ENCODE measurements at regions not wholly inside any gene's neighbourhood (a gene's known extent, or its start where the extent isn't known, plus 50 kb on each side); places are given as distances from the start of the nearest gene placed in this dataset.

- Histone ChIP-seq H3K9ac (ENCODE audit: low read length) (no peak overlapping the region), H3K9me3 (ENCODE audit: low read length) (no peaks in the 10 kb centered on the region), H4K20me1 (ENCODE audit: insufficient read depth) (no peaks in the 10 kb centered on the region), H2AFZ (ENCODE audit: low read depth, low read length) (no peak overlapping the region), H3K79me2 (replicated peaks; ENCODE audit: insufficient read depth, low read length) (no peaks in the 10 kb centered on the region), H3K36me3 (ENCODE audit: insufficient read depth, low read length) (no peaks in the 10 kb centered on the region), H3K4me3 (ENCODE audit: low read length) (no peak overlapping the region), H3K27ac (ENCODE audit: low read length) (no peak overlapping the region), H3F3A (ENCODE audit: insufficient read depth, low read length, poor library complexity, severe bottlenecking) (no peaks in the 10 kb centered on the region), H3K4me2 (ENCODE audit: low read length) (no peak overlapping the region), H3K27me3 (ENCODE audit: insufficient read depth, low read depth, low read length) (no peaks in the 10 kb centered on the region), H3K9me2 (ENCODE audit: insufficient read depth, low read length) (no peaks in the 10 kb centered on the region)
- no peak for TF ChIP-seq SMC3 (conservative IDR thresholded peaks at IDR 0.05; ENCODE audit: poor library complexity)
Observed at GRCh38 chr16:75798714-75799113, 72.4 kb upstream of the CPHXL start.

DNA sequence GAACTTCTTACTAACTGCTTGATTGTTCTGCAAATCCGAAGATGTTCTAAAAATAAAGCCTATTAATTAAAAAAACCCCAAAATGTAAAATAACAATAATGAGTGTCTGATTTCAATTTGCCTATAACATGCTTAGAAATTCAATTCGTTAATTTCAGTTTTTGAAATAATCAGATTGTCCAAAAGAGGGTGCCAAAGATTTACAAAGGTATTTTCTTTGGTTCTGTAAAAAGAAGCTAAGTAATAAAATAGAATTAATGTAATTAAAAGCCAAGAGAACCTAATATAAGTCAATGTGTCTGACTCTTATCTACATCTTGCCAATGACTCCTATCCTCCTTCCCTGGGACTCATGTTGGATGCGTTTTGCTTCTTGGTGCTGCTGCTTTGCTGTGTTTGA lies 75.0 kb upstream of the CPHXL start:
- Histone ChIP-seq H3K4me3 (ENCODE audit: low read length) (no peak overlapping the region), H3K79me2 (replicated peaks; ENCODE audit: insufficient read depth, low read length) (no peaks in the 10 kb centered on the region), H3K27me3 (ENCODE audit: insufficient read depth, low read depth, low read length) (no peaks in the 10 kb centered on the region), H3K4me2 (ENCODE audit: low read length) (no peak overlapping the region), H3K9me3 (ENCODE audit: low read length) (no peaks in the 10 kb centered on the region), H3K9ac (ENCODE audit: low read length) (no peak overlapping the region), H3K27ac (ENCODE audit: low read length) (no peak overlapping the region), H2AFZ (ENCODE audit: low read depth, low read length) (no peak overlapping the region), H3F3A (ENCODE audit: insufficient read depth, low read length, poor library complexity, severe bottlenecking) (no peaks in the 10 kb centered on the region), H4K20me1 (ENCODE audit: insufficient read depth) (no peaks in the 10 kb centered on the region), H3K36me3 (ENCODE audit: insufficient read depth, low read length) (no peaks in the 10 kb centered on the region), H3K9me2 (ENCODE audit: insufficient read depth, low read length) (no peaks in the 10 kb centered on the region)
- TF ChIP-seq, protein P1, sequence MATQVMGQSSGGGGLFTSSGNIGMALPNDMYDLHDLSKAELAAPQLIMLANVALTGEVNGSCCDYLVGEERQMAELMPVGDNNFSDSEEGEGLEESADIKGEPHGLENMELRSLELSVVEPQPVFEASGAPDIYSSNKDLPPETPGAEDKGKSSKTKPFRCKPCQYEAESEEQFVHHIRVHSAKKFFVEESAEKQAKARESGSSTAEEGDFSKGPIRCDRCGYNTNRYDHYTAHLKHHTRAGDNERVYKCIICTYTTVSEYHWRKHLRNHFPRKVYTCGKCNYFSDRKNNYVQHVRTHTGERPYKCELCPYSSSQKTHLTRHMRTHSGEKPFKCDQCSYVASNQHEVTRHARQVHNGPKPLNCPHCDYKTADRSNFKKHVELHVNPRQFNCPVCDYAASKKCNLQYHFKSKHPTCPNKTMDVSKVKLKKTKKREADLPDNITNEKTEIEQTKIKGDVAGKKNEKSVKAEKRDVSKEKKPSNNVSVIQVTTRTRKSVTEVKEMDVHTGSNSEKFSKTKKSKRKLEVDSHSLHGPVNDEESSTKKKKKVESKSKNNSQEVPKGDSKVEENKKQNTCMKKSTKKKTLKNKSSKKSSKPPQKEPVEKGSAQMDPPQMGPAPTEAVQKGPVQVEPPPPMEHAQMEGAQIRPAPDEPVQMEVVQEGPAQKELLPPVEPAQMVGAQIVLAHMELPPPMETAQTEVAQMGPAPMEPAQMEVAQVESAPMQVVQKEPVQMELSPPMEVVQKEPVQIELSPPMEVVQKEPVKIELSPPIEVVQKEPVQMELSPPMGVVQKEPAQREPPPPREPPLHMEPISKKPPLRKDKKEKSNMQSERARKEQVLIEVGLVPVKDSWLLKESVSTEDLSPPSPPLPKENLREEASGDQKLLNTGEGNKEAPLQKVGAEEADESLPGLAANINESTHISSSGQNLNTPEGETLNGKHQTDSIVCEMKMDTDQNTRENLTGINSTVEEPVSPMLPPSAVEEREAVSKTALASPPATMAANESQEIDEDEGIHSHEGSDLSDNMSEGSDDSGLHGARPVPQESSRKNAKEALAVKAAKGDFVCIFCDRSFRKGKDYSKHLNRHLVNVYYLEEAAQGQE (IDR thresholded peaks at IDR 0.05; ENCODE audit: borderline replicate concordance): no peak
- TF ChIP-seq RAD21 (conservative IDR thresholded peaks at IDR 0.05): peak; percentile 70
- TF ChIP-seq, protein P2, sequence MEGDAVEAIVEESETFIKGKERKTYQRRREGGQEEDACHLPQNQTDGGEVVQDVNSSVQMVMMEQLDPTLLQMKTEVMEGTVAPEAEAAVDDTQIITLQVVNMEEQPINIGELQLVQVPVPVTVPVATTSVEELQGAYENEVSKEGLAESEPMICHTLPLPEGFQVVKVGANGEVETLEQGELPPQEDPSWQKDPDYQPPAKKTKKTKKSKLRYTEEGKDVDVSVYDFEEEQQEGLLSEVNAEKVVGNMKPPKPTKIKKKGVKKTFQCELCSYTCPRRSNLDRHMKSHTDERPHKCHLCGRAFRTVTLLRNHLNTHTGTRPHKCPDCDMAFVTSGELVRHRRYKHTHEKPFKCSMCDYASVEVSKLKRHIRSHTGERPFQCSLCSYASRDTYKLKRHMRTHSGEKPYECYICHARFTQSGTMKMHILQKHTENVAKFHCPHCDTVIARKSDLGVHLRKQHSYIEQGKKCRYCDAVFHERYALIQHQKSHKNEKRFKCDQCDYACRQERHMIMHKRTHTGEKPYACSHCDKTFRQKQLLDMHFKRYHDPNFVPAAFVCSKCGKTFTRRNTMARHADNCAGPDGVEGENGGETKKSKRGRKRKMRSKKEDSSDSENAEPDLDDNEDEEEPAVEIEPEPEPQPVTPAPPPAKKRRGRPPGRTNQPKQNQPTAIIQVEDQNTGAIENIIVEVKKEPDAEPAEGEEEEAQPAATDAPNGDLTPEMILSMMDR (IDR thresholded peaks at IDR 0.05; ENCODE audit: poor library complexity, severe bottlenecking): peak; percentile 61
- TF ChIP-seq EZH2 (IDR thresholded peaks at IDR 0.05; ENCODE audit: borderline replicate concordance, insufficient read depth, low read length, poor library complexity, severe bottlenecking): no peak
- no peak for TF ChIP-seq EP300 (conservative IDR thresholded peaks at IDR 0.05; ENCODE audit: poor library complexity, severe bottlenecking)
- peak; percentile 70 for TF ChIP-seq SMC3 (conservative IDR thresholded peaks at IDR 0.05; ENCODE audit: poor library complexity)
- no peak for TF ChIP-seq MXI1 (conservative IDR thresholded peaks at IDR 0.05; ENCODE audit: poor library complexity, severe bottlenecking)
- TF ChIP-seq POLR2AphosphoS5 (IDR thresholded peaks at IDR 0.05): no peak
- TF ChIP-seq TAF1 (IDR thresholded peaks at IDR 0.05; ENCODE audit: low read depth): no peak

- TF ChIP-seq TAF1 (IDR thresholded peaks at IDR 0.05; ENCODE audit: low read depth): no peak
- TF ChIP-seq, protein P2 (IDR thresholded peaks at IDR 0.05; ENCODE audit: poor library complexity, severe bottlenecking): no peak
- TF ChIP-seq RAD21 (conservative IDR thresholded peaks at IDR 0.05): no peak
- TF ChIP-seq EZH2 (IDR thresholded peaks at IDR 0.05; ENCODE audit: borderline replicate concordance, insufficient read depth, low read length, poor library complexity, severe bottlenecking): no peak
- no peak for TF ChIP-seq EP300 (conservative IDR thresholded peaks at IDR 0.05; ENCODE audit: poor library complexity, severe bottlenecking)
- TF ChIP-seq SMC3 (conservative IDR thresholded peaks at IDR 0.05; ENCODE audit: poor library complexity): no peak
- TF ChIP-seq, protein P1 (IDR thresholded peaks at IDR 0.05; ENCODE audit: borderline replicate concordance): no peak
- TF ChIP-seq MXI1 (conservative IDR thresholded peaks at IDR 0.05; ENCODE audit: poor library complexity, severe bottlenecking): no peak
- TF ChIP-seq POLR2AphosphoS5 (IDR thresholded peaks at IDR 0.05): no peak
- Histone ChIP-seq H2AFZ (ENCODE audit: low read depth, low read length) (no peak overlapping the region), H3K4me2 (ENCODE audit: low read length) (peak overlapping the region; percentile 7), H3K36me3 (ENCODE audit: insufficient read depth, low read length) (no peaks in the 10 kb centered on the region), H3K27ac (ENCODE audit: low read length) (peak overlapping the region; percentile 73), H3K79me2 (replicated peaks; ENCODE audit: insufficient read depth, low read length) (no peaks in the 10 kb centered on the region), H3K9me2 (ENCODE audit: insufficient read depth, low read length) (no peaks in the 10 kb centered on the region), H3F3A (ENCODE audit: insufficient read depth, low read length, poor library complexity, severe bottlenecking) (no peaks in the 10 kb centered on the region), H3K9ac (ENCODE audit: low read length) (peak overlapping the region; percentile 47), H3K27me3 (ENCODE audit: insufficient read depth, low read depth, low read length) (no peaks in the 10 kb centered on the region), H3K9me3 (ENCODE audit: low read length) (no peaks in the 10 kb centered on the region), H3K4me3 (ENCODE audit: low read length) (no peak overlapping the region), H4K20me1 (ENCODE audit: insufficient read depth) (no peaks in the 10 kb centered on the region)
Observed at GRCh38 chr16:75803753-75804152, 77.5 kb upstream of the CPHXL start.

All from neural cell (in vitro differentiated cells).